Activated CD4-positive, alpha-beta T cell treated with anti-CD3 and anti-CD28 coated beads, Interleukin-2, amount 50 U/mL, for 24 hours (primary cell): ENCODE measurements at regions not wholly inside any gene's neighbourhood (a gene's known extent, or its start where the extent isn't known, plus 50 kb on each side); places are given as distances from the start of the nearest gene placed in this dataset.
"Not testable (repeated sequence)": the region's sequence is repeated elsewhere in the genome, so short reads cannot be mapped to it uniquely, and the experiment has no call there.

Experiments
- DNase-seq, 2 donors: peaks; one replicate each; pipeline ENCODE4 v3.0.0-alpha.2; 2020; ENCODE audit warnings: low read depth in 1 of 2, low spot score in 1 of 2

- DNase-seq: no peak
Measured at GRCh38 chr10:56507033-56507432, 146.0 kb upstream of the ZWINT start.

- DNase-seq: no peak
Measured at GRCh38 chr10:56505555-56505954, 144.5 kb upstream of the ZWINT start.

- no peak for DNase-seq
Measured at GRCh38 chr10:56496186-56496486, 135.1 kb upstream of the ZWINT start.

DNA sequence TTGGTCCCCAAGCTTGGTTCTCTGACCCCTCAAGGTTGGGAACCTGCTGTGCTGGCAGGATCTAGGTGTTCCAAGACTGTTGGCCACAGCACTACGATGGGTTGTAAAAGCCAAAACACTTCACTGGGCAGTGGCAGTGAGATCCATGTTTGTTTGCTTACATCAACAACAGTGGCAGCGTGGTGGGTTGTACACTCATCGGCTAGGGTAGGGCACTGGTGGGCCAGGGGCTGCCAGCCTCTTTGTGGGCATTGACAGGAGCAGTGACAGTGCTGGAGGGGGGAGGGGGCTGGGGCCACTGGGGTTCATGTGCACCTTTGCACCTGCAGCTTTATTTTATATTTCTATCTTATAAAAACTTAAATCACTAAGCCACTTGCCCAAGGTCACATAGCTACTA, 126.7 kb upstream of the ZWINT start:
- DNase-seq: no peak

DNA sequence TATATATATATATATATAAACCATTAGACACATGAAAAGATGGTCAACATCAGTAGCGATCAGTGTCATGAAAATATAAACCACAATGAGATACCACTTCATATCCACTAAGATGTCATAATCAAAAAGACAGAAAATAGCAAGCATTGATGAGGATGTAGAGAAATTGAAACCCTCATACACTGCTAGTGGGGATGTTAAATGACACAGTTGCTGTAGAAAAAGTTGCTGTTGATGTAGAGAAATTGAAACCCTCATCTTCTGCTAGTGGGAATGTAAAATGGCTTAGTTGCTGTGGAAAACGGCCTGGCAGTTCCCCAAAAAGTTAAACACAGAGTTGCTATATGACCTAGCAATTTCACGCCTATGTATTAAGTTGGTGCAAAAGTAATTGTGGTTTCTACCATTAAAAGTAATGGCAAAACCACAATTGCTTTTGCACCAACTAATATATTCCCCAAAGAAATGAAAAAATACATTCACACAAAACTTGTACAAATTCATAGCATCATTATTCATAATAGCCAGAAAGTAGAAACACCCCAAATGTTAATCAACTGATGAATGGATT, 120.5 kb upstream of the ZWINT start:
- no peak for DNase-seq

DNA sequence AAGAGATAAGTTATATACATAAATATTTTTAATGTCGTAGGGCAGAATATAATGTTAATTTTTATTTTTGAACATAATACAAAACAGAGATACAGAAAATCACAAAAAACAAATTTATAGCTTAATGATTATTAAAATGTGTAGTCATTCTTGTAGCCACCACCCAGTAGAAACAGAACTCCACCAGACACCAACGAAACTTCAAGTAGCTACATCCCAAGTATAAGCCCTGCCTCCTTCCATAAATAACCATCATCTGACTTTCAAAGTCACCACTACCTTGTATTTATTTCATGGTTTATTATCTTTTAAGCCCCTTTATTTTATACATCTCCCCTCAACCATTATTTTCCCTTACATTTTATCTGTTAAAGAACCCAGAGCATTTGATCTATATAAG, 111.9 kb upstream of the ZWINT start:
- no peak for DNase-seq

DNA sequence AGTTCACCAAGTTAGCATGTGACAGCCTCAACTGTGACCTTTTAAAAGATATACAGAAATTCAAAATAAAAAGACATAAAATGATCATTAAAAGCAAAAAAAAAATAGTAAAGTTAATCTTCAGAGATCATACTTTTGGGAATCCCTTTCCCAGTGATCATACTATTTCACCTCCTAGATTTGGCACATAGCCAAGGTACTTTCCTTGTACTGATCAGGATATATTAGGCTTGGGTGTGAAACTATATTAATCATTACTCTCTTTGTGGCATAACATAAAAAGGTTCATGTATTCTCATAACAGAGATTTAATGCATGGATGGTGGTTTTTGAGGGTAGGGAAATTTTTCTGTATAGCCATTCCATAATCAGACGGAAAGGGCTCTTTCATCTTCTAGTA, 109.6 kb upstream of the ZWINT start:
- no peak for DNase-seq

GRCh38 chr10:56469482-56469881, 108.4 kb upstream of the ZWINT start:
- no peak for DNase-seq

GRCh38 chr10:56466005-56466404, 104.9 kb upstream of the ZWINT start:
- no peak for DNase-seq

- no peak for DNase-seq
Measured at GRCh38 chr10:56449770-56450169, 88.7 kb upstream of the ZWINT start.

GRCh38 chr10:56447613-56448012, 86.6 kb upstream of the ZWINT start:
- not testable (repeated sequence) for DNase-seq

DNA sequence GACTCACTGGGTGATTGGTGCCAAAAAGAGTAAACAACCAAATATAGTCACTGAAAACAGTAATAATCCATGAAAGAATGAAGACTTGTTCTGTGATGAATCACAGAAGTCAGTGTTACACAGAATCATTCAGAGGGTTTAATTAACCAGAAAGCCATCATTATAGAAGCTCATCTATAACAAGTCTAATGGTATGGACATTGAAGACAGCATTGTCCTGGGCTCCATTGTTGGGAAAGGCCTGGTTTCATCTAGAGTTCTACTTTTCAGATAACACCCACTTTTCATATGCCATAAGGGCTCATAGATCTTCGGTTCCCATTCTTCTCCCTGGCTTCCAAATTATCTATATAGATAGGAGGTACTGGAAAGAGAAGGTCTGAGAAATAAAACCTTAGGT, 80.3 kb upstream of the ZWINT start:
- not testable (repeated sequence) for DNase-seq
